ENCODE measurements at regions not wholly inside any gene's neighbourhood (a gene's known extent, or its start where the extent isn't known, plus 50 kb on each side); places are given as distances from the start of the nearest gene placed in this dataset.
A peak's percentile ranks its signal among the peaks of the same experiment; 100 is the strongest.

DNA sequence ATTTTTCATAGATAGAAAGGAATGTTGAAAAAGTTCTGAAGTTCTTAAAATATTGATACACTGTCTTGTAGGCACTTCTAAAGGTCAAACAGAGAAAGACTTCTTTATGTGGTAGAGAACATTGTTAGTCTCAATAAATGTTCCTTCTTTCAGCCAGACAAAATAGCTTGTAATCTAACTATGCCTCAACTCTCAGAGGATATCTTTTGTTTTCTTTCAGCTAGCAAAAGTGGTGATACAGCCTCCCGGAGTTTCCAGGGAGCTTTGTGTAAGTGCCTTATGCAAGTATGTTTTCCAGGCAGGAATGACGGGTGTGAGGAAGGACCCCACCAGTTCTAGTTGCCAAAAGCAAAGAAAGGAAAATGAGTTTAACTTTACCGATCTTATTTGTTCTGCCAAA is 452.1 kb upstream of the ST6GAL2 start:
- Histone ChIP-seq H3K4me1 (no peaks in the 10 kb centered on the region), H3K36me3 (no peaks in the 10 kb centered on the region), H3K27me3 (no peaks in the 10 kb centered on the region), H3K9me3 (no peaks in the 10 kb centered on the region), H3K27ac (peak overlapping the region in 1 of 2 donors; percentile 31), H3K4me3 (no peak overlapping the region)
- intact Hi-C loops (cut with DNase I; ENCODE audit: low total_unique reads) = no loop called here
- TF ChIP-seq, protein P1, sequence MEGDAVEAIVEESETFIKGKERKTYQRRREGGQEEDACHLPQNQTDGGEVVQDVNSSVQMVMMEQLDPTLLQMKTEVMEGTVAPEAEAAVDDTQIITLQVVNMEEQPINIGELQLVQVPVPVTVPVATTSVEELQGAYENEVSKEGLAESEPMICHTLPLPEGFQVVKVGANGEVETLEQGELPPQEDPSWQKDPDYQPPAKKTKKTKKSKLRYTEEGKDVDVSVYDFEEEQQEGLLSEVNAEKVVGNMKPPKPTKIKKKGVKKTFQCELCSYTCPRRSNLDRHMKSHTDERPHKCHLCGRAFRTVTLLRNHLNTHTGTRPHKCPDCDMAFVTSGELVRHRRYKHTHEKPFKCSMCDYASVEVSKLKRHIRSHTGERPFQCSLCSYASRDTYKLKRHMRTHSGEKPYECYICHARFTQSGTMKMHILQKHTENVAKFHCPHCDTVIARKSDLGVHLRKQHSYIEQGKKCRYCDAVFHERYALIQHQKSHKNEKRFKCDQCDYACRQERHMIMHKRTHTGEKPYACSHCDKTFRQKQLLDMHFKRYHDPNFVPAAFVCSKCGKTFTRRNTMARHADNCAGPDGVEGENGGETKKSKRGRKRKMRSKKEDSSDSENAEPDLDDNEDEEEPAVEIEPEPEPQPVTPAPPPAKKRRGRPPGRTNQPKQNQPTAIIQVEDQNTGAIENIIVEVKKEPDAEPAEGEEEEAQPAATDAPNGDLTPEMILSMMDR (IDR thresholded peaks at IDR 0.05) = no peak
- no peak for TF ChIP-seq POLR2A (IDR thresholded peaks at IDR 0.05)
- no peak for DNase-seq

DNA sequence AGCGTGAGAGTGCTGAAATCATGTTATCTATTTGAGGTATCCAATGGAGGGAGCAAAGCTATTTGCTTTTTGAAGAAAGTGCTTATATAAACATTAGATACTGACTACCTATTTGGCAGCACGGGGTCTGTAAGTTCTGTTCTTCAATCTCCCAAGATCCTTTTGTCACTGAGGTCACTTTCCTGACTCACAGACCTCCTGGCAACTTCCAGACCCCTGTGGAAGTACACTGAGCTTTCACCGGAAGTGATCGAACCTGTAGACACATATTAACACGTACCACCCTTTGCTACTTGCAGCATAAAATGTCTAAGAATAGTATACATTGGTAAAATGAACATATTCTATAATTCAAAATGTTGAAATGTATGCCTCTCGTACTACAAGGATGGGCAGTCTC is 452.6 kb upstream of the ST6GAL2 start:
- no peak overlapping the region for H3K4me3 ChIP-seq
- H3K27ac ChIP-seq = no peak overlapping the region
- DNase-seq = no peak
- no peaks in the 10 kb centered on the region for H3K4me1 ChIP-seq
- intact Hi-C loops (cut with DNase I; ENCODE audit: low total_unique reads) = no loop called here
- no peaks in the 10 kb centered on the region for H3K27me3 ChIP-seq
- TF ChIP-seq, protein P1 (IDR thresholded peaks at IDR 0.05) = no peak
- TF ChIP-seq POLR2A (IDR thresholded peaks at IDR 0.05) = no peak
- no peaks in the 10 kb centered on the region for H3K36me3 ChIP-seq
- H3K9me3 ChIP-seq = no peaks in the 10 kb centered on the region

DNA sequence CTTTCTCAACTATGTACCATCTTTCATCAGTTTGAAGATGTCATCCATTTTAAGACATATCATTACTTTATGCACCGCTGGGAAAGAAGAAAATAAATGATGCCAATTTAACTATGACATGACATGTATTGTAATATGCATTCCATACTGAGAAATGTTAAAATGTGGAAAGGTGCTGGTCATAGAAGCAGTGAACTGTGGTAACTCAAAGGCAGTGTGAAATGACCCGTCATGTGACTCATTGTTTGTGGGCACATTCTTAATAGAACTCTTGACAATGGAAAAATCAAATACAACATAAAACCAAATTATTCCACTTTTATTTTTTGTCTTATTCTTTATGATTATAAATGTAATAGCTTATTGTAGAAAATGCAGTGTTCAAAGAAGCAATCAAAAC is 455.0 kb upstream of the ST6GAL2 start:
- Histone ChIP-seq H3K4me1 (no peaks in the 10 kb centered on the region), H3K4me3 (no peak overlapping the region), H3K36me3 (no peaks in the 10 kb centered on the region), H3K27me3 (no peaks in the 10 kb centered on the region), H3K9me3 (no peaks in the 10 kb centered on the region), H3K27ac (no peak overlapping the region)
- intact Hi-C loops (cut with DNase I; ENCODE audit: low total_unique reads) = no loop called here
- TF ChIP-seq, protein P1 (IDR thresholded peaks at IDR 0.05) = no peak
- TF ChIP-seq POLR2A (IDR thresholded peaks at IDR 0.05) = no peak
- no peak for DNase-seq

DNA sequence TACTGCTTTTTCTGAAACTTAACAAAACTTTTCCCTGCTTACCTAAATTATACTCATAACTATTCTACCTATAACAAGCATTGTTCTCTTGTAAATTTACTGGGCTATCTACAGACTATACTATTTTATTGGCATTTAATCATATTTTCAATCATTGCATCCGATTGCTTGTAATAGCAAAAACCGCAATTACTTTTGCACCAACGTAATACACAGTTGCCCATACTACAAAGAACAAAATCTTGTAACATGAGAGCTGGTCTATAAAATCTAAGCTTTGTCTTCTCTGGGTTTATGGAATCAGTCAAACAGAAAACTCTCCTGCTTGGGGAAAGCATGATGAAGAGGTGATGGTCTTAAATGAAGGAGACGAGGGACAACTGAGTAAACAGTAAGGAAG is 463.4 kb upstream of the ST6GAL2 start:
- Histone ChIP-seq H3K4me3 (no peak overlapping the region), H3K27ac (no peak overlapping the region), H3K36me3 (no peaks in the 10 kb centered on the region), H3K9me3 (no peaks in the 10 kb centered on the region), H3K27me3 (no peaks in the 10 kb centered on the region), H3K4me1 (no peaks in the 10 kb centered on the region)
- no peak for DNase-seq
- TF ChIP-seq, protein P1 (IDR thresholded peaks at IDR 0.05) = no peak
- TF ChIP-seq POLR2A (IDR thresholded peaks at IDR 0.05) = no peak
- intact Hi-C loops (cut with DNase I; ENCODE audit: low total_unique reads) = no loop called here

DNA sequence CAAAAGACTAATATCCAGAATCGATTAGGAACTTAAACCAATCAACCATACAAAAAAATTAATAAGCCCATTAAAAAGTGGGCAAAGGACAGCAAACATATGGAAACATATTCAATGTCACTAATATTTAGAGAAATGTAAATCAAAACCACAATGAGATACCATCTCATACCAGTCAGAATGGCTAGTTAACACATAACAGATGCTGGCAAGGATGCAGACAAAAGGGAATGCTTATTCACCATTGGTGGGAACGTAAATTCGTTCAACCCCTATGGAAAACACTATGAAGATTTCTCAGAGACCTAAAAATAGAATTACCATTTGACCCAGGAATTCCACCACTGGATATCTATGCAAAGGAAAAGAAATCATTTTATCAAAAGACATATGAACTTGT is 468.2 kb upstream of the ST6GAL2 start:
- Histone ChIP-seq H3K27ac (no peak overlapping the region), H3K9me3 (no peaks in the 10 kb centered on the region), H3K4me1 (no peaks in the 10 kb centered on the region), H3K27me3 (no peaks in the 10 kb centered on the region), H3K36me3 (no peaks in the 10 kb centered on the region), H3K4me3 (no peak overlapping the region)
- no peak for DNase-seq
- intact Hi-C loops (cut with DNase I; ENCODE audit: low total_unique reads) = no loop called here
- TF ChIP-seq POLR2A (IDR thresholded peaks at IDR 0.05) = no peak
- TF ChIP-seq, protein P1 (IDR thresholded peaks at IDR 0.05) = no peak

Data from uterus (tissue), 3 donors.